Adrenal gland (tissue), 5 donors: ENCODE measurements at regions not wholly inside any gene's neighbourhood (a gene's known extent, or its start where the extent isn't known, plus 50 kb on each side); places are given as distances from the start of the nearest gene placed in this dataset.

Experiments
- CTCF ChIP-seq, 6 experiments: fragments of 450-650 bp in 4 of 6; fragments of 200-600 bp in 2 of 6; sonication (generic) in 1 of 6; IDR thresholded peaks; 1 replicate in 5 of 6; 2 replicates in 1 of 6; pipeline versions ENCODE4 v1.5.1 to v1.8.0; 2016 to 2021; ENCODE audit warnings: antibody characterized with exemption in 6 of 6, mild to moderate bottlenecking in 2 of 6, moderate library complexity in 1 of 6
- POLR2A ChIP-seq, 2 donors: fragments of 450-650 bp; IDR thresholded peaks; one replicate each; pipeline ENCODE4 v1.6.1; 2017; ENCODE audit warnings: antibody characterized with exemption in 2 of 2, mild to moderate bottlenecking in 2 of 2, moderate library complexity in 1 of 2
- donor health status: DM: no; HTN: no; CAD: no.

GRCh38 chr1:93784538-93784937, 94.5 kb downstream of the DNTTIP2 start:
- TF ChIP-seq CTCF (IDR thresholded peaks at IDR 0.05) (no peak), POLR2A (IDR thresholded peaks at IDR 0.05) (no peak)
